Neuronal stem cell (in vitro differentiated cells): ENCODE measurements at regions not wholly inside any gene's neighbourhood (a gene's known extent, or its start where the extent isn't known, plus 50 kb on each side); places are given as distances from the start of the nearest gene placed in this dataset.
"Not testable (repeated sequence)": the region's sequence is repeated elsewhere in the genome, so short reads cannot be mapped to it uniquely, and the experiment has no call there.

Experiments used
- DNase-seq: peaks from one replicate; pipeline ENCODE4 v3.0.0-alpha.2; 2013; ENCODE audit warnings: low spot score
- H2AFZ ChIP-seq: one replicate; pipeline ENCODE4 v1.6.1; 2013; ENCODE audit warnings: mild to moderate bottlenecking, low read length, inconsistent platforms
- H2AK5ac ChIP-seq: 2 replicates; pipeline ENCODE4 v1.6.1; 2013; ENCODE audit warnings: low read depth, mild to moderate bottlenecking, inconsistent platforms, low read length, moderate library complexity, mixed read lengths
- H2BK120ac ChIP-seq: 2 replicates; pipeline ENCODE4 v1.6.1; 2013; ENCODE audit warnings: low read depth, mild to moderate bottlenecking, inconsistent platforms, low read length, moderate library complexity, mixed read lengths
- H2BK12ac ChIP-seq: one replicate; pipeline ENCODE4 v1.6.1; 2013; ENCODE audit warnings: low read length, inconsistent platforms
- H2BK15ac ChIP-seq: 2 replicates; pipeline ENCODE4 v1.6.1; 2013; ENCODE audit warnings: mild to moderate bottlenecking, low read length, inconsistent platforms, mixed read lengths
- H2BK5ac ChIP-seq: one replicate; pipeline ENCODE4 v1.6.1; 2013; ENCODE audit warnings: inconsistent platforms, mild to moderate bottlenecking, low read length, moderate library complexity
- H3K14ac ChIP-seq: one replicate; pipeline ENCODE4 v1.6.1; 2013; ENCODE audit warnings: low read length, inconsistent platforms
- H3K18ac ChIP-seq: 2 replicates; pipeline ENCODE4 v1.6.1; 2013; ENCODE audit warnings: low read length, inconsistent platforms
- H3K23ac ChIP-seq: 2 replicates; pipeline ENCODE4 v1.6.1; 2013; ENCODE audit warnings: low read depth, mild to moderate bottlenecking, mixed read lengths, low read length, inconsistent platforms; ENCODE audit not compliant: poor library complexity
- H3K27ac ChIP-seq: replicated peaks from 3 replicates; pipeline ENCODE4 v1.5.1; 2013; ENCODE audit warnings: low read length, inconsistent platforms
- H3K27me3 ChIP-seq, 3 experiments: 2 replicates each; pipeline ENCODE4 v1.6.1; 2013; ENCODE audit warnings: low read length in 3 of 3, mild to moderate bottlenecking in 2 of 3, inconsistent platforms in 1 of 3, low read depth in 1 of 3, mixed read lengths in 1 of 3, moderate library complexity in 1 of 3; ENCODE audit not compliant: control insufficient read depth in 3 of 3, insufficient read depth in 3 of 3
- H3K36me3 ChIP-seq, 2 donors: replicated peaks in 1 of 2; 2 replicates each; pipeline ENCODE4 v1.6.1; 2013; ENCODE audit warnings: low read length in 2 of 2; ENCODE audit not compliant: control insufficient read depth in 2 of 2, insufficient read depth in 2 of 2
- H3K4ac ChIP-seq: 2 replicates; pipeline ENCODE4 v1.6.1; 2013; ENCODE audit warnings: inconsistent platforms, mild to moderate bottlenecking, low read length, moderate library complexity
- H3K4me1 ChIP-seq, 2 donors: 1 replicate in 1 of 2; 2 replicates in 1 of 2; pipeline ENCODE4 v1.6.1; 2013; ENCODE audit warnings: low read length in 2 of 2, low read depth in 1 of 2; ENCODE audit not compliant: control insufficient read depth in 2 of 2, insufficient read depth in 1 of 2
- H3K4me2 ChIP-seq: one replicate; pipeline ENCODE4 v1.6.1; 2013; ENCODE audit warnings: mild to moderate bottlenecking, low read length, inconsistent platforms; ENCODE audit not compliant: insufficient read depth, poor library complexity, severe bottlenecking
- H3K4me3 ChIP-seq, 2 donors: 2 replicates each; pipeline ENCODE4 v1.5.1; 2013; ENCODE audit warnings: low read length in 2 of 2, mild to moderate bottlenecking in 2 of 2, inconsistent platforms in 1 of 2, moderate library complexity in 1 of 2
- H3K79me1 ChIP-seq: one replicate; pipeline ENCODE4 v1.6.1; 2013; ENCODE audit warnings: low read depth, mild to moderate bottlenecking, inconsistent platforms, low read length, moderate library complexity
- H3K9ac ChIP-seq: one replicate; pipeline ENCODE4 v1.6.1; 2013; ENCODE audit warnings: mild to moderate bottlenecking, low read depth, low read length, inconsistent platforms; ENCODE audit not compliant: poor library complexity
- H3K9me3 ChIP-seq, 2 donors: replicated peaks in 1 of 2; 2 replicates each; pipeline versions ENCODE3 to v1.6.1; 2013; ENCODE audit warnings: low read length in 2 of 2, mild to moderate bottlenecking in 2 of 2, inconsistent platforms in 1 of 2, low read depth in 1 of 2, mixed read lengths in 1 of 2, moderate library complexity in 1 of 2; ENCODE audit not compliant: control insufficient read depth in 2 of 2, insufficient read depth in 1 of 2
- H4K8ac ChIP-seq: one replicate; pipeline ENCODE4 v1.6.1; 2013; ENCODE audit warnings: low read depth, mild to moderate bottlenecking, inconsistent platforms, low read length, moderate library complexity
- H4K91ac ChIP-seq: one replicate; pipeline ENCODE4 v1.6.1; 2013; ENCODE audit warnings: low read length, low read depth, mild to moderate bottlenecking, inconsistent platforms; ENCODE audit not compliant: poor library complexity
- WGBS, 2 donors: extraction: QIAGEN DNeasy Blood & Tissue Kit; methylation state at CpG; one replicate each; pipeline ENCODE4 v1.1.7; 2013; ENCODE audit warnings: missing lambda C conversion rate in 2 of 2, mixed read lengths in 1 of 2; ENCODE audit not compliant: insufficient read length in 2 of 2, insufficient replicate concordance in 1 of 2; ENCODE audit errors: extremely low coverage in 2 of 2; 5-methylcytosine and 5-hydroxymethylcytosine counted together

GRCh38 chr5:17978954-17979353, 344.7 kb downstream of the TAF11L14 start:
- Histone ChIP-seq H2BK12ac (no peak overlapping the region), H3K9me3 (no peaks in the 10 kb centered on the region), H2BK120ac (no peak overlapping the region), H2BK5ac (no peak overlapping the region), H4K8ac (no peak overlapping the region), H3K36me3 (no peaks in the 10 kb centered on the region), H3K4me3 (no peak overlapping the region), H3K4me1 (no peaks in the 10 kb centered on the region), H2BK15ac (no peak overlapping the region), H4K91ac (no peak overlapping the region), H3K9ac (no peak overlapping the region), H3K27ac (no peak overlapping the region), H3K23ac (no peak overlapping the region), H3K27me3 (no peaks in the 10 kb centered on the region), H2AFZ (no peak overlapping the region), H3K18ac (no peak overlapping the region), H3K4me2 (no peak overlapping the region), H3K14ac (no peak overlapping the region), H3K79me1 (no peaks in the 10 kb centered on the region), H2AK5ac (no peak overlapping the region), H3K4ac (no peak overlapping the region)
- WGBS, 2 donors, result no CpG with 5 or more reads among the region's 2 CpGs
- no peak for DNase-seq

- H2BK120ac ChIP-seq, H3K14ac ChIP-seq, H2AFZ ChIP-seq, H2BK15ac ChIP-seq, H3K27me3 ChIP-seq, H4K91ac ChIP-seq, H3K27ac ChIP-seq, H3K79me1 ChIP-seq, H3K4me1 ChIP-seq, H3K23ac ChIP-seq, H3K36me3 ChIP-seq, H2BK12ac ChIP-seq, H3K9me3 ChIP-seq, H3K4ac ChIP-seq, DNase-seq, H3K4me2 ChIP-seq, H2BK5ac ChIP-seq, H3K9ac ChIP-seq, H3K18ac ChIP-seq, H2AK5ac ChIP-seq, H3K4me3 ChIP-seq, H4K8ac ChIP-seq: not testable (repeated sequence)
- no CpG with 5 or more reads among the region's 3 CpGs for WGBS, 2 donors
Observed at GRCh38 chr5:17982626-17983025, 348.4 kb downstream of the TAF11L14 start.

- Histone ChIP-seq H2BK5ac (no peak overlapping the region), H2BK15ac (no peak overlapping the region), H3K4me1 (peaks cover 0 to 5% of the 10 kb centered on the region in 2 donors), H3K4me2 (no peak overlapping the region), H3K18ac (no peak overlapping the region), H3K9ac (no peak overlapping the region), H2AK5ac (no peak overlapping the region), H2AFZ (no peak overlapping the region), H3K14ac (no peak overlapping the region), H3K36me3 (no peaks in the 10 kb centered on the region), H3K79me1 (no peaks in the 10 kb centered on the region), H2BK120ac (no peak overlapping the region), H2BK12ac (no peak overlapping the region), H4K8ac (no peak overlapping the region), H3K4me3 (no peak overlapping the region), H4K91ac (no peak overlapping the region), H3K9me3 (no peaks in the 10 kb centered on the region), H3K4ac (no peak overlapping the region), H3K27ac (no peak overlapping the region), H3K23ac (no peak overlapping the region), H3K27me3 (no peaks in the 10 kb centered on the region)
- no peak for DNase-seq
- no CpG with 5 or more reads among the region's 4 CpGs for WGBS, 2 donors
Observed at GRCh38 chr5:17989036-17989435, 354.8 kb downstream of the TAF11L14 start.

GRCh38 chr5:17989567-17990563, 355.6 kb downstream of the TAF11L14 start:
- no peaks in the 10 kb centered on the region for H3K27me3 ChIP-seq
- H2BK120ac ChIP-seq, result no peak overlapping the region
- H3K36me3 ChIP-seq, result no peaks in the 10 kb centered on the region
- H3K18ac ChIP-seq, result no peak overlapping the region
- H3K4me3 ChIP-seq, result no peak overlapping the region
- no peak overlapping the region for H3K4me2 ChIP-seq
- no peak for DNase-seq
- H3K14ac ChIP-seq, result no peak overlapping the region
- H3K9ac ChIP-seq, result no peak overlapping the region
- H3K23ac ChIP-seq, result no peak overlapping the region
- no peaks in the 10 kb centered on the region for H3K79me1 ChIP-seq
- no peak overlapping the region for H3K27ac ChIP-seq
- H4K8ac ChIP-seq, result no peak overlapping the region
- no CpG with 5 or more reads among the region's 6 CpGs for WGBS, 2 donors
- no peak overlapping the region for H2BK12ac ChIP-seq
- H3K4ac ChIP-seq, result no peak overlapping the region
- H3K9me3 ChIP-seq, result no peaks in the 10 kb centered on the region
- H2BK15ac ChIP-seq, result no peak overlapping the region
- peaks cover 0 to 5% of the 10 kb centered on the region in 2 donors for H3K4me1 ChIP-seq
- peak overlapping the region; percentile 20 for H2AFZ ChIP-seq
- H4K91ac ChIP-seq, result no peak overlapping the region
- H2AK5ac ChIP-seq, result no peak overlapping the region
- H2BK5ac ChIP-seq, result no peak overlapping the region
